Loucy (cell line): ENCODE measurements at regions not wholly inside any gene's neighbourhood (a gene's known extent, or its start where the extent isn't known, plus 50 kb on each side); places are given as distances from the start of the nearest gene placed in this dataset.

Experiments used
- CTCF ChIP-seq: fragments of 200-600 bp; sonication (generic); conservative IDR thresholded peaks from 2 replicates; pipeline ENCODE4 v1.5.1; 2014; ENCODE audit warnings: mild to moderate bottlenecking, antibody characterized with exemption, low read length
- EZH2phosphoT487 ChIP-seq: fragments of 200-600 bp; IDR thresholded peaks from 2 replicates; pipeline ENCODE4 v1.6.1; 2018; ENCODE audit warnings: antibody characterized with exemption, mild to moderate bottlenecking, moderate library complexity, borderline replicate concordance

GRCh38 chr2:185202381-185202780 is 536.2 kb upstream of the FSIP2 start:
- TF ChIP-seq CTCF: no peak
- no peak for TF ChIP-seq EZH2phosphoT487
